GM12878 (cell line): ENCODE measurements at regions not wholly inside any gene's neighbourhood (a gene's known extent, or its start where the extent isn't known, plus 50 kb on each side); places are given as distances from the start of the nearest gene placed in this dataset.
A peak's percentile ranks its signal among the peaks of the same experiment; 100 is the strongest.

Experiments
- ATAC-seq: fragments of 200-7000 bp; cut with Tn5 transposase; 3 replicates; pipeline ENCODE4 v1.9.1; 2020; ENCODE audit warnings: mild to moderate bottlenecking, moderate library complexity
- BruUV-seq: library from RNA; stranded (reverse); fragments of 400-500 nt; replicated peaks from 2 replicates; lab custom pipeline; 2021; lab: Mats Ljungman, UMichigan
- CTCF ChIA-PET: fragments of 300-600 bp; sonication (Branson Sonifier 250); formaldehyde crosslinking; extraction: SDS; loops from one replicate; lab custom pipeline; 2021; ENCODE audit warnings: inconsistent platforms; lab: Yijun Ruan, JAX
- POLR2A ChIA-PET: fragments of 350-600 bp; formaldehyde crosslinking; extraction: SDS; loops from one replicate; lab custom pipeline; 2021; ENCODE audit warnings: inconsistent platforms; lab: Charles Lee
- RAD21 ChIA-PET: fragments of 300-600 bp; sonication (Branson Sonifier 250); formaldehyde crosslinking; loops from one replicate; lab custom pipeline; 2023; ENCODE audit warnings: antibody characterized with exemption; ENCODE audit not compliant: unreplicated experiment; lab: Charles Lee
- SMC1A ChIA-PET: fragments of 300-600 bp; sonication (Branson Sonifier 250); formaldehyde crosslinking; loops from one replicate; lab custom pipeline; 2023; ENCODE audit not compliant: unreplicated experiment, uncharacterized antibody; lab: Charles Lee
- DNase-seq: peaks from one replicate; pipeline ENCODE4 v3.0.0-alpha.2; 2011; ENCODE audit warnings: low read depth, low spot score
- FAIRE-seq: peaks from 3 replicates; lab custom pipeline; 2011; peaks lifted over from hg19 to GRCh38; lab: Jason Lieb, UNC
- H2AFZ ChIP-seq: 2 replicates; pipeline ENCODE4 v1.6.0; 2011; ENCODE audit warnings: low read depth, low read length, control low read depth; ENCODE audit not compliant: control insufficient read depth
- H3K27ac ChIP-seq: 2 replicates; pipeline ENCODE4 v1.5.1; 2011; ENCODE audit warnings: control low read depth; ENCODE audit not compliant: control insufficient read depth, insufficient read depth
- H3K27me3 ChIP-seq, 2 experiments: replicated peaks in 1 of 2; 2 replicates each; pipeline versions ENCODE4 v1.6.0 to v1.6.1; 2011; ENCODE audit warnings: low read length in 1 of 2; ENCODE audit not compliant: control insufficient read depth in 2 of 2, insufficient read depth in 2 of 2
- H3K36me3 ChIP-seq, 2 experiments: 2 replicates each; pipeline ENCODE4 v1.5.1; 2011; ENCODE audit warnings: low read length in 1 of 2; ENCODE audit not compliant: control insufficient read depth in 2 of 2, insufficient read depth in 2 of 2
- H3K4me1 ChIP-seq: 2 replicates; pipeline ENCODE4 v1.6.1; 2011; ENCODE audit warnings: mild to moderate bottlenecking, low read length, moderate library complexity, mixed read lengths; ENCODE audit not compliant: control insufficient read depth, insufficient read depth
- H3K4me2 ChIP-seq: 2 replicates; pipeline ENCODE4 v1.6.0; 2011; ENCODE audit warnings: control low read depth; ENCODE audit not compliant: control insufficient read depth, insufficient read depth
- H3K4me3 ChIP-seq: fragments of 200-600 bp; sonication (generic); 2 replicates; pipeline ENCODE4 v1.5.1; 2016
- H3K79me2 ChIP-seq: 2 replicates; pipeline ENCODE4 v1.6.0; 2011; ENCODE audit warnings: low read length; ENCODE audit not compliant: control insufficient read depth, insufficient read depth
- H3K9ac ChIP-seq: 2 replicates; pipeline ENCODE4 v1.8.0; 2011; ENCODE audit warnings: low read length, control low read depth, mixed read lengths; ENCODE audit not compliant: control insufficient read depth, insufficient read depth
- H3K9me3 ChIP-seq: replicated peaks from 3 replicates; pipeline ENCODE4 v1.5.1; 2011; ENCODE audit warnings: mild to moderate bottlenecking, low read length; ENCODE audit not compliant: control insufficient read depth, insufficient read depth
- H4K20me1 ChIP-seq: 2 replicates; pipeline ENCODE4 v1.6.0; 2011; ENCODE audit not compliant: control insufficient read depth, insufficient read depth
- ATF3 ChIP-seq: IDR thresholded peaks from 2 replicates; pipeline ENCODE4 v1.6.1; 2011; ENCODE audit warnings: low read depth, mild to moderate bottlenecking, low read length, moderate library complexity, borderline replicate concordance; ENCODE audit errors: extremely low read depth
- BCL3 ChIP-seq: IDR thresholded peaks from 2 replicates; pipeline ENCODE4 v1.6.1; 2011; ENCODE audit warnings: borderline replicate concordance, low read depth, mild to moderate bottlenecking, moderate library complexity, low read length; ENCODE audit not compliant: insufficient read depth, poor library complexity, severe bottlenecking
- RAD51 ChIP-seq: fragments of 450-650 bp; IDR thresholded peaks from 2 replicates; pipeline ENCODE4 v1.6.1; 2016; ENCODE audit warnings: moderate library complexity, mild to moderate bottlenecking, inconsistent platforms
- TAF1 ChIP-seq: IDR thresholded peaks from 2 replicates; pipeline ENCODE4 v1.6.1; 2011; ENCODE audit warnings: mild to moderate bottlenecking, low read depth, low read length, borderline replicate concordance
- WGBS: methylation state at CpG from one replicate; pipeline ENCODE4 v1.1.6; 2016; ENCODE audit warnings: low lambda C conversion rate; ENCODE audit not compliant: insufficient replicate concordance, insufficient coverage; ENCODE audit errors: missing lambda C conversion rate; 5-methylcytosine and 5-hydroxymethylcytosine counted together
- in situ Hi-C: fragments of 300-500 bp; cut with MboI; formaldehyde crosslinking; loops from 9 replicates; pipeline ENCODE4 v1.14.3; 2018; ENCODE audit warnings: mixed read lengths
- intact Hi-C: fragments of 100-400 bp; cut with micrococcal nuclease; formaldehyde crosslinking; loops from one replicate; pipeline ENCODE4 v1.14.2; 2022; ENCODE audit not compliant: unreplicated experiment

GRCh38 chr21:20016435-20017005, 981.7 kb upstream of the NCAM2 start:
- in situ Hi-C loops (no loop called here), intact Hi-C loops (no loop called here)
- Histone ChIP-seq H3K4me3 (no peak overlapping the region), H2AFZ (no peak overlapping the region), H3K4me1 (no peaks in the 10 kb centered on the region), H4K20me1 (no peaks in the 10 kb centered on the region), H3K9ac (no peak overlapping the region), H3K4me2 (no peak overlapping the region), H3K27ac (no peak overlapping the region), H3K79me2 (no peaks in the 10 kb centered on the region), H3K36me3 (no peaks in the 10 kb centered on the region), H3K27me3 (no peaks in the 10 kb centered on the region), H3K9me3 (no peaks in the 10 kb centered on the region)
- ChIA-PET RAD21 (no interaction called here), SMC1A (interaction anchor here (1.2 to 1.3 kb wide), 2 partner anchors 9 to 14 kb away, joined by 3 read pairs; no protein-coding TSS in a partner anchor), POLR2A (no interaction called here), CTCF (no interaction called here)
- no peak for TF ChIP-seq TAF1
- TF ChIP-seq BCL3: no peak
- ATAC-seq (no peak), DNase-seq (no peak), FAIRE-seq (no peak)
- WGBS: 30% methylated on average over 8 of the region's 8 CpGs
- no TSS peak for BruUV-seq

- no TSS peak for BruUV-seq
- no peaks in the 10 kb centered on the region for H3K4me1 ChIP-seq
- WGBS: 34% methylated on average over 6 of the region's 6 CpGs
- no peak overlapping the region for H3K9ac ChIP-seq
- no peak overlapping the region for H2AFZ ChIP-seq
- ChIA-PET CTCF (no interaction called here), RAD21 (no interaction called here), POLR2A (no interaction called here), SMC1A (no interaction called here)
- in situ Hi-C loops (no loop called here), intact Hi-C loops (no loop called here)
- FAIRE-seq: no peak
- H3K9me3 ChIP-seq: no peaks in the 10 kb centered on the region
- no peak overlapping the region for H3K4me2 ChIP-seq
- H3K27ac ChIP-seq: no peak overlapping the region
- TF ChIP-seq ATF3 (no peak), RAD51 (peak; percentile 56; the same call in 1 of the 2 replicates)
- no peaks in the 10 kb centered on the region for H4K20me1 ChIP-seq
- H3K79me2 ChIP-seq: no peaks in the 10 kb centered on the region
- ATAC-seq: no peak
- H3K27me3 ChIP-seq: no peaks in the 10 kb centered on the region
- no peak overlapping the region for H3K4me3 ChIP-seq
- no peaks in the 10 kb centered on the region for H3K36me3 ChIP-seq
- DNase-seq: no peak
Observed at GRCh38 chr21:20020026-20020425, 978.2 kb upstream of the NCAM2 start.
